HG03558 (cell line): ENCODE measurements at regions not wholly inside any gene's neighbourhood (a gene's known extent, or its start where the extent isn't known, plus 50 kb on each side); places are given as distances from the start of the nearest gene placed in this dataset.
"Not testable (repeated sequence)": the region's sequence is repeated elsewhere in the genome, so short reads cannot be mapped to it uniquely, and the experiment has no call there.

Source experiments
- ATAC-seq: cut with Tn5 transposase; IDR thresholded peaks from one replicate; pipeline ENCODE4 v1.9.1; 2021; ENCODE audit warnings: moderate number of reproducible peaks; ENCODE audit not compliant: unreplicated experiment; ENCODE audit errors: extremely low read depth

GRCh38 chr13:90721937-90722336 lies 625.5 kb upstream of the MIR17HG start:
- no peak for ATAC-seq

DNA sequence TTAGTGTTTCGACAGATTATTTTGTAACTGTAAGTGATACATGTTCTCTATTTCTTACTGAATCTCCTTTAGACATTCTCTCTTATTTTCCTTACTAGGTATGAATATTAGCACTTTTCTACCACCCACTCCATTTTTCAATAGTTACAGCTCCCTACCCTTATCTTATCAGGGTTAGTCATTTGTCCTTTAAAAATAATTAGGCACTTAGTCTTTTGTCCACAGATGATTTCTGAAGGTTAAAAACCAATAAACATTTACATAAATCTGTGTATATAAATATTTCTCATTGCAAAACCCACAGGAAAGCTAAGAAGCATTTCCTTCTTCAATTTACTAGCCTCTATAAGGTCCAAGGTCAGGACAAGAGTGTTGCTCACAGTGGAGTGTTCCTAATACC lies 624.1 kb upstream of the MIR17HG start:
- ATAC-seq, result no peak

- no peak for ATAC-seq
These were observed 621.1 kb upstream of the MIR17HG start for GRCh38 chr13:90726375-90726774.

GRCh38 chr13:90732049-90732448 lies 615.4 kb upstream of the MIR17HG start:
- ATAC-seq, result no peak

DNA sequence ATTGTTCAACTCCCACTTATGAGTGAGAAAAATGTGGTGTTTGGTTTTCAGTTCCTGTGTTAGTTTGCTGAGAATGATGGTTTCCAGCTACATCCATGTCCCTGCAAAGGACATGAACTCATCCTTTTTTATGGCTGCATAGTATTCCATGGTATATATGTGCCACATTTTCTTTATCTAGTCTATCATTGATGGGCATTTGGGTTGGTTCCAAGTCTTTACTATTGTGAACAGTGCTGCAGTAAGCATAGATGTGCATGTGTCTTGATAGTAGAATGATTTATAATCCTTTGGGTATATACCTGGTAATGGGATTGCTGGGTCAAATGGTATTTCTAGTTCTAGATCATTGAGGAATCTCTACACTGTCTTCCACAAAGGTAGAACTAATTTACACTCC lies 613.0 kb upstream of the MIR17HG start:
- ATAC-seq, result not testable (repeated sequence)

- ATAC-seq, result no peak
These were observed 608.6 kb upstream of the MIR17HG start for GRCh38 chr13:90738881-90739280.

- ATAC-seq, result no peak
These were observed 607.4 kb upstream of the MIR17HG start for GRCh38 chr13:90740099-90740498.

GRCh38 chr13:90742381-90742780 lies 605.1 kb upstream of the MIR17HG start:
- no peak for ATAC-seq

GRCh38 chr13:90746230-90746629 lies 601.3 kb upstream of the MIR17HG start:
- ATAC-seq, result no peak

DNA sequence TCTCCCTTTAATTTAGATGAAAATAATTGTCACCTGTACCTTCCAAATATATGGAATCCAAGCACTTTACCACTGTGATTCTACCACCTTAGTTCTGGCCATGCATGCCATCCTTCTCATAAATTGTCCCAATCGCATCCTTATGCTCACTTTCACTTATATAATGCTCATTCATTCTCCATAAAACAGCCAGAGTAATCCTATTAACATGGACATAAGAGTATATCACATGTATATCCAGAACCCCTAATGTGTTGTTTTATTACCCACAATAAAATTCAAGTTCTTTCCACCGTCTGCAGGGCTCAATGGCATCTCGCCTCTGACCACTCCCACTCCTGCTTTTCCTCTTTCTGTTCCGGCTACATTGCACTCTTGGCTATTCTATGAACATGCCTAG lies 597.5 kb upstream of the MIR17HG start:
- ATAC-seq, result no peak

DNA sequence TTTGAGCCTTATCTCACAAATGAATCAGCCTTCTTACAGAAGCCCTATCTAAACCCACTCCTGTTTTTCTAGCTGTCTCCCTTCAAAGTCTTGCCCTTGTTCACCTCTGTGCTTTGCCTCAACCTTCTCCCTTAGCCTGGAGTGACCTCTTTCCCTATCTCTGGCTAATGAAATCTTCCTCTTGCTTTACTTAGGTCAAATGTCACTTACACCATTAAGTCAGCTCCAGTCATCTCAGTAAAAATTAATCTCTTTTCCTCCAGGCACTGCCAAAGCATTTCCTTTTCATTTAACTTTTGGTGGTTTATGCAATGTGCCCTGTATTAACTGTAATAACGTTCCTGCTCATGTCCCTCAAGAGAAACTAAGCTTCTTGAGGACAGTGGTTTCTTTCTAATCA lies 596.5 kb upstream of the MIR17HG start:
- ATAC-seq, result no peak

DNA sequence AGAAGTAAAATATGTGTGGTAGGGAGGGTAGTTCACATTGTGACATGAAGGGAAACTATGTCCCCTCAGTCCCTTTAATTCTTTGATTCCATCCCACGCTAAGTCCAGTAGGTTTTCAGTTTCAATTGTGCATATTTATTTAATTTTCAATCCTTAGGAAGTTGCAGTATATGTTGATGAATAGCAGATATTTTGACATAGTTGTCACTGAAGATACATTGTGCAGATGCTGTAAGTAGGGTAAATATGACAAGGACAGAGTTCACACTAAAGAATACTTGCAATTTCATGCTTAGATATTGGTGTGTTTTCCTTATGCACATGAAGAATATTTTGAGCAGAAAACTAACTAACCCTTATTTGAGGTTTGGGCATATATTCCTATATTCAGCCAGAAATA lies 595.4 kb upstream of the MIR17HG start:
- no peak for ATAC-seq

GRCh38 chr13:90757127-90757680 lies 590.3 kb upstream of the MIR17HG start:
- no peak for ATAC-seq

DNA sequence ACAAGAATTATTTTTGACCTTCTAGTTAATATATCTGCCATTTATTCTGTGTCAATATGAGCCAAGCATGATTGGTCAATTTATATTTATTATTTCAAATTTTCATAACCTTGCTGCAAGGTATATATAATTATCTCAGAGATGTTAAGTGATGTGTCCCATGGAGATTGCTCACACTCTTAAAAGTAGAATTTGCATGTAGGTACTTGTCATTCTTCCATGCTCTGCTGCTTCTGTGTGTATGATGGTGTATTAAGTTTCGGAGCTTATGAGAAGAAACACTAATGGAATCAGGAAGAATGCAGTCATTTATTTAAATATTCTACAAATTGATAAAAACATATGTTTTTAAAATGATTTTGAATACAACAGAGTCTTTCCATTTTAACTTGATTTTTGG lies 586.8 kb upstream of the MIR17HG start:
- ATAC-seq, result no peak

DNA sequence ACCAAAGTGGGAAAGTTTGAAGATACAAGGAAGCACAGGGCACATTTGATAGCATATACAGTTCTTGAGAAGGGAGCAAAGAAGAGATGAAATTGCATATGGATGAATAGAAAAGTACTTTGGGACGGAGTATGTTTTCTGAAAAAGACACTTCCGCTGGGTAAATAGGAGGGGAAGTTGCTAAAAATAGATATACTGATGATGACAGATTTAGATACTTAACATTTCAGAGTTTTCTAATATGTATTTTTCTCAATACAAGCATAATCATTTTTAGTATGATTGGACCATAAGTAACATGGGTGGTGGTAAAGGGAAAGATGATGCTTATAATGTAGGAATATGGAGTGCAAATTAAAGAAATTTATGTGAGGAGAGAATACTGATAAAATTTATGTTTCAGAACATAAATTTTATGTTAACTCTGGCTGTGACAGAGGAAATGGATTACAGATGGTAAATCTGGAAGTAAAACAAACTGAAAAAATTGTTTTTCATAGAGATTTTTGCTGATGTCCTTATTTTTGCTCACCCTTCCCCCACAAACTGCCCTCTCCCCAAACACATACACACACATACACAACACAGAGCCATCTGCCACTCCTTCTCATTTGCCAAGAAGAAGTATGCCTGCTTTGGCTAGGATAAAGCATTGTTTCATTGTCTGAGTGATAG lies 583.9 kb upstream of the MIR17HG start:
- ATAC-seq, result no peak

- no peak for ATAC-seq
These were observed 581.0 kb upstream of the MIR17HG start for GRCh38 chr13:90766386-90766902.

DNA sequence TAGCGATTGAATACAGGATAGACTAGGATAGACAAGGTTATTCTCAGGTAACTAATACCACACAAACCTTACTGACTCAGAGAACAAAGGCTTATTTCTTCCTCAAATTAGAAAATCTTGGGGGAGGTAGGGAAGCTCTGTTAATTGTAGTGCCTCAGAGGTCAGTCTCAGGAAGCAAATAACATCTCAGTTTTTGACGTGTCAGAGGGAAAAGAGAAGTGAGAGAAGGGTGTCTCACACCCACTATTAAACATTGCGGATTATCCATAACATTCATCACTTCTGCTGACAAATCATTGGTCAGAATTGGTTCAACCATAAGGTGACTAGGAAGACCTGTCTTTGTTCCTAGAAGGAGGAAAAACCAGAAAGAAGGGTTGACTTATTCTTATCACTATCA lies 579.4 kb upstream of the MIR17HG start:
- no peak for ATAC-seq

GRCh38 chr13:90769387-90769786 lies 578.1 kb upstream of the MIR17HG start:
- no peak for ATAC-seq

DNA sequence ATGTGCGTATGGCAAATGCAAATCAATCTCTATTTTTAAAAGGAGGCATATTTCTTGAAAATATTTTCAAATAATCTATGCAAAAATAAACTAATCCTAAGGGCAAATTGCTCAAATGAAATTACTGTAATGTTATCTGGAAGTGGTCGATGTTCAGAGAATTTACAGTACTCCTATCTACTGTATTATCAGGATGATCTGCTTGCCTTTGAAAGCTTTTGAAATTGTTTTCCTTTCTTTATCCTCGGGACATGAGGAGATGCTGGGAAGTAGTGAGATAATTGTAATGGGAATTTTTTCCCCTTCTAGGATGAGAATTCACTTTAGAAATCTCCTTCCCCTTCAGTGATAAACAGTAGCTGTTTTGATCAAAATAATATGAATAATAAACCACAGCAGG lies 577.2 kb upstream of the MIR17HG start:
- no peak for ATAC-seq

DNA sequence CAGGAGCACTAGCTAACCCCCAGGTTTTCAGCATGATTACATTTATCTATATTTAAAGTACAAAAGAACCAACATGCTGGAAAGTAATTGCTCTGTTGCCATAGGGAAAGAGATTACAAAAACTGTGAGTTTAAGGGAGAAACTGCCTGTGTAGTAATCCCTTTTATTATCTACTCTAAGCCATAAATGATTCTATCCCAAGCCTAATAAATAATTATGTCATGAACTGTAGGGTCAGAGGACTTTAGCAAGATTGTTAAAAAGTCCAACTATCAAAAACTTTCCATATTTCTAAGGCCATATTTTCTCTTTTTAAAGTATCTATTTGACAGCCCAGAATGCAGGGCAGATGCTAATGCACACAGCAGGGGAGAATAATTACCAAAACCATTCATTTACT lies 573.8 kb upstream of the MIR17HG start:
- ATAC-seq, result no peak

DNA sequence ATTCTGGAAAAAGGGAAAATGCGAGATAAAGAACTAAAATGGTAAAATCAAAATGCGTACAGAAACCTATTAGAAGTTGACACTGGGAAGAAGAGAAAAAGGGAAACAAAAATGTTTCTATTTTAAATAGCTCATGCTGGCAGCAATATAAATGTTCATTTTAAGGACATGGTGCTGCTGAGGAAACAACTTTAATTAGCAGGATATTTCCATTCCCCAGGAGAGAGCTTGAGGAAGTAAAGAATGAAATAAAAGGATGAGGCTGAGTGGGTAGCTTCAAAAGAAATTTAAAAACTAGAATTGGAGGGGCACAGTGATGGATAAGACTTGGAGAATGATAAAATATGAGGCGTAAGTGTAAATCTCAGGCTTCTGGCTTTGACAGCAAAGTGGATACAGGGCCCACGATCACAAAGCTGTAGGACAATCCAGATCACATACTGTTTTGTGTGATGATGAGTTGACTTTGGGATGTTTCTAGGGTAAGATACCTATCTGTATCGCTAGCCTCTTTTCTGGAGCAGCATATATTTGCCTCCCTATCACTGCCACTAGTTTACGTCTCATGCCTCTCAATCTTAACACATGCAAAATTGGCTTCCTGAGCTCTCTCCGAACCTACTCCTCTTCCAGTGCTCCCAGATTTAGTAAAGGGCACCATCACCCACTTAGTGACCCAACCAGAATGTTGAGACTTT lies 571.3 kb upstream of the MIR17HG start:
- ATAC-seq, result no peak

GRCh38 chr13:90783273-90783672 lies 564.2 kb upstream of the MIR17HG start:
- ATAC-seq, result no peak
